ENCODE measurements at regions not wholly inside any gene's neighbourhood (a gene's known extent, or its start where the extent isn't known, plus 50 kb on each side); places are given as distances from the start of the nearest gene placed in this dataset.

DNA sequence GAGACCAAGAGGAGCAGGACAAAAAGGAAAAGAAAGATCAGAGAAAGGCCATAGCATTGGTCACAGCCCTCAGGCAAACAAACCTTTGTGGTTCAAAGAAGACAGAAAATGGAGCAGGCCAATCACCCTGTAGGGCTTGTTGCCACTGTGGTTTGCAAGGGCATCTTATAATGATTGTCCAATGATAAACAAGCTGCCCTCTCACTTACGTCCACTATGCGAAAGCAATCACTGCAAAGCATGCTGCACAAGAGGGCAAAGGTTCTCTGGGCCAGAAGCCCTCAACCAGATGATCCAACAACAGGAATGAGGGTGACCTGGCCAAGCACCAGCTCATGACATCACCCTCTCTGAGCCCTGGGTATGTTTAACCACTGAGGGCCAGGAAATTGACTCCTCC is 360.9 kb upstream of the HSFY2 start:
- H3K9me3 ChIP-seq (ENCODE audit: control insufficient read depth, insufficient read depth, low read depth, low read length), result no peaks in the 10 kb centered on the region
- no peak overlapping the region for H3K27ac ChIP-seq (ENCODE audit: low read length)
- H3K4me1 ChIP-seq (ENCODE audit: control insufficient read depth, insufficient read depth, low read length), result no peaks in the 10 kb centered on the region
- H3K4me3 ChIP-seq (ENCODE audit: low read depth in 2 of 2, low read length in 2 of 2), result no peak overlapping the region
- in situ Hi-C loops (cut with HindIII; ENCODE audit: low pct_unique_long_range_greater_than_20kb, low sequenced_read_pairs), result no loop called here
- intact Hi-C loops (cut with micrococcal nuclease; ENCODE audit: unreplicated experiment), result no loop called here
- BruUV-seq (replicated peaks), result no TSS peak
- DNase-seq (ENCODE audit: low read depth, low spot score), result no peak
- H3K27me3 ChIP-seq (ENCODE audit: control insufficient read depth, insufficient read depth, low read length), result no peaks in the 10 kb centered on the region
- TF ChIP-seq, protein P1, sequence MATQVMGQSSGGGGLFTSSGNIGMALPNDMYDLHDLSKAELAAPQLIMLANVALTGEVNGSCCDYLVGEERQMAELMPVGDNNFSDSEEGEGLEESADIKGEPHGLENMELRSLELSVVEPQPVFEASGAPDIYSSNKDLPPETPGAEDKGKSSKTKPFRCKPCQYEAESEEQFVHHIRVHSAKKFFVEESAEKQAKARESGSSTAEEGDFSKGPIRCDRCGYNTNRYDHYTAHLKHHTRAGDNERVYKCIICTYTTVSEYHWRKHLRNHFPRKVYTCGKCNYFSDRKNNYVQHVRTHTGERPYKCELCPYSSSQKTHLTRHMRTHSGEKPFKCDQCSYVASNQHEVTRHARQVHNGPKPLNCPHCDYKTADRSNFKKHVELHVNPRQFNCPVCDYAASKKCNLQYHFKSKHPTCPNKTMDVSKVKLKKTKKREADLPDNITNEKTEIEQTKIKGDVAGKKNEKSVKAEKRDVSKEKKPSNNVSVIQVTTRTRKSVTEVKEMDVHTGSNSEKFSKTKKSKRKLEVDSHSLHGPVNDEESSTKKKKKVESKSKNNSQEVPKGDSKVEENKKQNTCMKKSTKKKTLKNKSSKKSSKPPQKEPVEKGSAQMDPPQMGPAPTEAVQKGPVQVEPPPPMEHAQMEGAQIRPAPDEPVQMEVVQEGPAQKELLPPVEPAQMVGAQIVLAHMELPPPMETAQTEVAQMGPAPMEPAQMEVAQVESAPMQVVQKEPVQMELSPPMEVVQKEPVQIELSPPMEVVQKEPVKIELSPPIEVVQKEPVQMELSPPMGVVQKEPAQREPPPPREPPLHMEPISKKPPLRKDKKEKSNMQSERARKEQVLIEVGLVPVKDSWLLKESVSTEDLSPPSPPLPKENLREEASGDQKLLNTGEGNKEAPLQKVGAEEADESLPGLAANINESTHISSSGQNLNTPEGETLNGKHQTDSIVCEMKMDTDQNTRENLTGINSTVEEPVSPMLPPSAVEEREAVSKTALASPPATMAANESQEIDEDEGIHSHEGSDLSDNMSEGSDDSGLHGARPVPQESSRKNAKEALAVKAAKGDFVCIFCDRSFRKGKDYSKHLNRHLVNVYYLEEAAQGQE (IDR thresholded peaks at IDR 0.05; ENCODE audit: insufficient read depth in 1 of 2, low read depth in 2 of 2, low read length in 1 of 2), result no peak
- TF ChIP-seq, protein P2, sequence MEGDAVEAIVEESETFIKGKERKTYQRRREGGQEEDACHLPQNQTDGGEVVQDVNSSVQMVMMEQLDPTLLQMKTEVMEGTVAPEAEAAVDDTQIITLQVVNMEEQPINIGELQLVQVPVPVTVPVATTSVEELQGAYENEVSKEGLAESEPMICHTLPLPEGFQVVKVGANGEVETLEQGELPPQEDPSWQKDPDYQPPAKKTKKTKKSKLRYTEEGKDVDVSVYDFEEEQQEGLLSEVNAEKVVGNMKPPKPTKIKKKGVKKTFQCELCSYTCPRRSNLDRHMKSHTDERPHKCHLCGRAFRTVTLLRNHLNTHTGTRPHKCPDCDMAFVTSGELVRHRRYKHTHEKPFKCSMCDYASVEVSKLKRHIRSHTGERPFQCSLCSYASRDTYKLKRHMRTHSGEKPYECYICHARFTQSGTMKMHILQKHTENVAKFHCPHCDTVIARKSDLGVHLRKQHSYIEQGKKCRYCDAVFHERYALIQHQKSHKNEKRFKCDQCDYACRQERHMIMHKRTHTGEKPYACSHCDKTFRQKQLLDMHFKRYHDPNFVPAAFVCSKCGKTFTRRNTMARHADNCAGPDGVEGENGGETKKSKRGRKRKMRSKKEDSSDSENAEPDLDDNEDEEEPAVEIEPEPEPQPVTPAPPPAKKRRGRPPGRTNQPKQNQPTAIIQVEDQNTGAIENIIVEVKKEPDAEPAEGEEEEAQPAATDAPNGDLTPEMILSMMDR (IDR thresholded peaks at IDR 0.05), result no peak
- TF ChIP-seq POLR2AphosphoS5 (IDR thresholded peaks at IDR 0.05; ENCODE audit: low read depth, low read length) (no peak), SIN3A (IDR thresholded peaks at IDR 0.05; ENCODE audit: borderline replicate concordance, insufficient read depth, low read depth, low read length) (no peak), TCF7L2 (IDR thresholded peaks at IDR 0.05; ENCODE audit: low read depth, low read length) (no peak)
- ChIA-PET POLR2A (no interaction called here), CTCF (no interaction called here)
- no peaks in the 10 kb centered on the region for H3K36me3 ChIP-seq (ENCODE audit: control insufficient read depth, insufficient read depth, low read length)
- no peak for ATAC-seq

DNA sequence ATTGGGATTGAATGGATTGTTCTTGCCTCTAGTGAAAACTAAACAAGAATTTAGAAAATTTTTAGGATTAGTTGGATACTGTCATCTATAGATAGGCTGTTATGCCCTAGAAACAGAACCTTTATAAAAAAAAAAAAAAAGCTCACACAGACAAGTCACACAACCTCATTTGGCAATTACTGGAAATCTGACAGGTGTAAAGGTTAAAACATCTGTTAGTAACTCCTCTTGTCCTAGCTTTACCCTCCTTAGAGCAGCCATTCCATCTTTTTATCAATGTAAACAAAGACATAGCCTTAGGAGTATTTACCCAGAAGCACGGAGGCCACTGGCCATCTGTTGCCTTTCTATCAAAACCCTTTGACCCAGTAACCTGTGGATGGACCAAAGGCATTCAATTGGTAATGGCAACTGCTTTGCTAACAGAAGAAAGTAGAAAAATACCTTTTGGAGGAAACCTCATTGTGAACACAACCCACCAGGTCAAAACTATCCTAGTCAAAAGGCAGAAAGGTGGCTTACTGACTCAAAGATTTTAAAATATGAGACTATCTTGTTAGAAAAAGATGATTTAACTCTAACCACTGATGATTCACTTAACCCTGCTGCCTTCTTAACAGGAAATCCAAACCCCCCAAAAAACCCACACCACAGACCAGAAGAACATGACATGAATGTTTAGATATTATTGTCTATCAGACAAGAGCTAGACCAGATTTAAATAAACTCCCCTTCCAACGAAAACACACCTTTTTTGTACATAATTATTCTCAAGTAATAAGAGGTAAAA is 357.2 kb upstream of the HSFY2 start:
- Histone ChIP-seq H3K36me3 (ENCODE audit: control insufficient read depth, insufficient read depth, low read length) (no peaks in the 10 kb centered on the region), H3K4me1 (ENCODE audit: control insufficient read depth, insufficient read depth, low read length) (no peaks in the 10 kb centered on the region), H3K27me3 (ENCODE audit: control insufficient read depth, insufficient read depth, low read length) (no peaks in the 10 kb centered on the region), H3K9me3 (ENCODE audit: control insufficient read depth, insufficient read depth, low read depth, low read length) (no peaks in the 10 kb centered on the region), H3K27ac (ENCODE audit: low read length) (no peak overlapping the region), H3K4me3 (ENCODE audit: low read depth in 2 of 2, low read length in 2 of 2) (no peak overlapping the region)
- intact Hi-C loops (cut with micrococcal nuclease; ENCODE audit: unreplicated experiment), result no loop called here
- ChIA-PET POLR2A (no interaction called here), CTCF (no interaction called here)
- TF ChIP-seq, protein P2 (IDR thresholded peaks at IDR 0.05), result no peak
- TF ChIP-seq SIN3A (IDR thresholded peaks at IDR 0.05; ENCODE audit: borderline replicate concordance, insufficient read depth, low read depth, low read length) (no peak), POLR2AphosphoS5 (IDR thresholded peaks at IDR 0.05; ENCODE audit: low read depth, low read length) (no peak), TCF7L2 (IDR thresholded peaks at IDR 0.05; ENCODE audit: low read depth, low read length) (no peak)
- TF ChIP-seq, protein P1 (IDR thresholded peaks at IDR 0.05; ENCODE audit: insufficient read depth in 1 of 2, low read depth in 2 of 2, low read length in 1 of 2), result no peak
- ATAC-seq (no peak), DNase-seq (ENCODE audit: low read depth, low spot score) (no peak)
- in situ Hi-C loops (cut with HindIII; ENCODE audit: low pct_unique_long_range_greater_than_20kb, low sequenced_read_pairs), result no loop called here
- BruUV-seq (replicated peaks), result no TSS peak
